ENCODE measurements at regions not wholly inside any gene's neighbourhood (a gene's known extent, or its start where the extent isn't known, plus 50 kb on each side); places are given as distances from the start of the nearest gene placed in this dataset.

DNA sequence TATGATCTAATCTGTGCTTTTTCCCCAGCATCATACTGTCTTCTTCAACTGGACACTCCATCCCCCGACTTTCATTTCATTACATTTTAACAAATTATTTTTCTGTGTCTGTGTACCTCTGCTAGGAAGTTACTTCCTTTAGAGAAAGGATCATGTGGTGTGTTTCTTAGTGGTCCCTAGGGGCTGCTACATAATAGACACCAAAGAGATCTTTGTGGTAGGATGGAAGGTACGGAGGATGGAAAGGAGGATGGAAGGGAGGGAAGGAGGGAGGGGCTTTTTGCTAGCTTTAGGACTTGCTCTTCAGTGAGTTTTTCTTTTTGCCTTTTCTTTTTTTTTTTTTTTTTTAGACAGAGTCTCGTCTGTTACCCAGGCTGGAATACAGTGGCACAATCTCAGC, 95.7 kb downstream of the TNFAIP3 start:
- Histone ChIP-seq H3K27ac (no peak overlapping the region), H3K27me3 (replicated peaks) (no peaks in the 10 kb centered on the region), H3K36me3 (replicated peaks) (no peaks in the 10 kb centered on the region), H3K4me3 (ENCODE audit: low read depth, low read length) (no peak overlapping the region)
- in situ Hi-C loops (cut with HindIII; ENCODE audit: low pct_ligation_motif_present, low sequenced_read_pairs) = no loop called here
- DNase-seq = no peak
- TF ChIP-seq, protein P1, sequence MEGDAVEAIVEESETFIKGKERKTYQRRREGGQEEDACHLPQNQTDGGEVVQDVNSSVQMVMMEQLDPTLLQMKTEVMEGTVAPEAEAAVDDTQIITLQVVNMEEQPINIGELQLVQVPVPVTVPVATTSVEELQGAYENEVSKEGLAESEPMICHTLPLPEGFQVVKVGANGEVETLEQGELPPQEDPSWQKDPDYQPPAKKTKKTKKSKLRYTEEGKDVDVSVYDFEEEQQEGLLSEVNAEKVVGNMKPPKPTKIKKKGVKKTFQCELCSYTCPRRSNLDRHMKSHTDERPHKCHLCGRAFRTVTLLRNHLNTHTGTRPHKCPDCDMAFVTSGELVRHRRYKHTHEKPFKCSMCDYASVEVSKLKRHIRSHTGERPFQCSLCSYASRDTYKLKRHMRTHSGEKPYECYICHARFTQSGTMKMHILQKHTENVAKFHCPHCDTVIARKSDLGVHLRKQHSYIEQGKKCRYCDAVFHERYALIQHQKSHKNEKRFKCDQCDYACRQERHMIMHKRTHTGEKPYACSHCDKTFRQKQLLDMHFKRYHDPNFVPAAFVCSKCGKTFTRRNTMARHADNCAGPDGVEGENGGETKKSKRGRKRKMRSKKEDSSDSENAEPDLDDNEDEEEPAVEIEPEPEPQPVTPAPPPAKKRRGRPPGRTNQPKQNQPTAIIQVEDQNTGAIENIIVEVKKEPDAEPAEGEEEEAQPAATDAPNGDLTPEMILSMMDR (IDR thresholded peaks at IDR 0.05; ENCODE audit: low read depth, low read length, missing control alignments) = no peak

DNA sequence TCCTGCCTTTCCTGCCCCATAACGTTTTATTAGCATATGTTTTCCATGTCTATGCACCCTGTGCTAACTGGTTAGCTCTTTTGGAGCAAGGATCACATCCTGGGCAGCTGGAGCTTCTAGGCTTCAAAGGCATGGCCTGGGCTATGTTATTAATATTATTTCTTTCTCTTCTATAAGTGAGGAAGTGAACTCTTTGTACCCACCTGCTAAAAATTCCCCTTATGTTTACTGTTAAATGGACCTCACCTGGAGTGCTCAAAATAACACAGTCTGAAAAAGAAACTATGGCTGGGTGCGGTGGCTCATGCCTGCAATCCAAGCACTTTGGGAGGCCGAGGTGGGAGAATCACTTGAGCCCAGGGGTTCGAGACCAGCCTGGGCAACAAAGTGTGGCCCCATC, 97.8 kb downstream of the TNFAIP3 start:
- Histone ChIP-seq H3K27ac (no peak overlapping the region), H3K36me3 (replicated peaks) (no peaks in the 10 kb centered on the region), H3K4me3 (ENCODE audit: low read depth, low read length) (no peak overlapping the region), H3K27me3 (replicated peaks) (no peaks in the 10 kb centered on the region)
- TF ChIP-seq, protein P1 (IDR thresholded peaks at IDR 0.05; ENCODE audit: low read depth, low read length, missing control alignments) = no peak
- in situ Hi-C loops (cut with HindIII; ENCODE audit: low pct_ligation_motif_present, low sequenced_read_pairs) = no loop called here
- no peak for DNase-seq

DNA sequence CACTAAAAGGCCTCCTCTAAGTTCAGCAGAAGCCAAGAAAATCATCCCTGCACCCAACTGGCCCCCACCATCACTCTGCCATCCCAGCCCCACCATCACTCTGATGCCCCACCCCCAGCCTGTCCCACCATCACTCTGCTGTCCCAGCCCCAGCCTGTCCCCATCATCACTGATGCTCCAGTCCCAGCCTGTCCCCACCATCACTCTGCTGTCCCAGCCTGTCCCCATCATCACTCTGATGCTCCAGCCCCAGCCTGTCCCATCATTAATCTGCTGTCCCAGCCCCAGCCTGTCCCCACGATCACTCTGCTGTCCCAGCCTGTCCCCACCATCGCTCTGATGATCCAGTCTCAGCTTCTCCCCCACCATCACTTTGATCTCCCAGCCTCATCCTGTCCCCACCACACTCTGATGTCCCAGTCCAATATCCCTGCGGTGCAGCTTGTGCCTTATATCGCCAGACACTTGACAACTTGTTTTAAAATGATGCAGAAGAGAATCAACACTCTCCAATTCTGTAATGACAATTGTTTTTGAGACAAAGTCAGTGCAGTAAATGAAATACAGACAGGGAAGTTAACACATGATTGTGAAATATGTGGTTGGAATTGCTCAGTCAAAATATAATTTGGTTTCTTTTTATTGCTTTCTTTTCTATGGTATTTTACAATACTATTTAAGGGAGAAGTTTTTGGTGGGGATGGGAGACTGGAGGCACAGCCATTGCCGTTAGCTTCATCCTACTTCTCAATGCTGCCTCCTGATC, 100.8 kb downstream of the TNFAIP3 start:
- H3K27ac ChIP-seq = no peak overlapping the region
- DNase-seq = no peak
- in situ Hi-C loops (cut with HindIII; ENCODE audit: low pct_ligation_motif_present, low sequenced_read_pairs) = no loop called here

DNA sequence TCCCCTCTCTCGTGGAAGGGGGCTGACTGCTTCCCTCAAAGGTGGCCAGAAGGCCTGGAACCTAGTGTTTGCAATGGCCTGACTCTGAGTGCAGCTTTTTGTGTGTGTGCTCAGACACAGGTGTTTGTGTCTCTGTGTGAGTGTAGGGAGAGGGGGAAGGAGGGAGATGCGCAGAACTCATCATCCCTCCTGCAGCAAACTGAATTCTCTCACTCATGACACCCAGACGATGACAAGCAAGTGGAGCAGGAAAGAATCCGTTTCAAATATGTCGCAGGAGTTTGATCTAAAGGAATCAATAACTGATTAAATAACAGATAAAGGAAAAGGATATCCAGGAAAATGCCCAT, 101.4 kb downstream of the TNFAIP3 start:
- H3K36me3 ChIP-seq (replicated peaks) = no peaks in the 10 kb centered on the region
- in situ Hi-C loops (cut with HindIII; ENCODE audit: low pct_ligation_motif_present, low sequenced_read_pairs) = no loop called here
- TF ChIP-seq, protein P1 (IDR thresholded peaks at IDR 0.05; ENCODE audit: low read depth, low read length, missing control alignments) = no peak
- H3K27me3 ChIP-seq (replicated peaks) = no peaks in the 10 kb centered on the region
- H3K27ac ChIP-seq = no peak overlapping the region
- H3K4me3 ChIP-seq (ENCODE audit: low read depth, low read length) = no peak overlapping the region
- no peak for DNase-seq

More for the DNA sequence above, 100.8 kb downstream of the TNFAIP3 start:
- Histone ChIP-seq H3K36me3 (replicated peaks) (no peaks in the 10 kb centered on the region), H3K4me3 (ENCODE audit: low read depth, low read length) (no peak overlapping the region), H3K27me3 (replicated peaks) (no peaks in the 10 kb centered on the region)
- TF ChIP-seq, protein P1 (IDR thresholded peaks at IDR 0.05; ENCODE audit: low read depth, low read length, missing control alignments) = no peak

DNA sequence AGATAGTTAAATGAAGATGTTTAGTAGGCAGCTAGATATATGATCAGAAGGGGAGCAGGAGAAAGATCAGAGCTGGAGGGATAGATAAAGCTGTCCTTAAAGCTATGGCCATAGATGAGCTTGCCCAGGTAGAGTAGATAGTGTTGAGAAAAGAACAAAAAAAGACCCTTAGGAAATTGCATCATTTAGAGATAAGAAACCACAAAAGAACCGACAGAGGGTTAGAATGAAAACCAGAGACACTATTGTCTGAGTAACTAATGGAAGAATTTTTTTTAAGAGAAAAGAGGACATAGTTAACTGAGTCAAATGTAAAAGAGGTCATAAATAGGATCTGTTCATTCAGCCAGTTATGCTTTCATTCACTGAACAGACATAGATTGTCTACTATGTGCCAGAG, 101.8 kb downstream of the TNFAIP3 start:
- Histone ChIP-seq H3K27me3 (replicated peaks) (no peaks in the 10 kb centered on the region), H3K27ac (no peak overlapping the region), H3K4me3 (ENCODE audit: low read depth, low read length) (no peak overlapping the region), H3K36me3 (replicated peaks) (no peaks in the 10 kb centered on the region)
- in situ Hi-C loops (cut with HindIII; ENCODE audit: low pct_ligation_motif_present, low sequenced_read_pairs) = no loop called here
- no peak for DNase-seq
- TF ChIP-seq, protein P1 (IDR thresholded peaks at IDR 0.05; ENCODE audit: low read depth, low read length, missing control alignments) = no peak

DNA sequence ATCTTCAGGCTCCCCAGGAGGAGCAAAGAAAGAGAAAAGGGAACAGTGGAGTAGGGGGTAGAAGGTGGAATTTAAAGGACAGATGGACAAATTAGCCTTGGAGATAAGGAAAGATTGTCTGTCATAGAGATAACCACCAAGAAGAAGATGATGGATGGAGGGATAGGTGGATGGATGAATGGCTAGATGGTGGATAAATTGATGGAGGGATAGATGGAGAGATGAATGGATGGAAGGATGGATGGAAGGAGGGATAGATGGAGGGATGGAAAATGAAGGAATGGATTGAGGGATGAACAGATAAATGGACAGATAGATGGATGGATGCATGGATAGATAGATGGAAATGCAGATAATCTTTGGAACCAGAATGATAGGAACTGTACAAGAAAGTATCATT, 102.8 kb downstream of the TNFAIP3 start:
- TF ChIP-seq, protein P1 (IDR thresholded peaks at IDR 0.05; ENCODE audit: low read depth, low read length, missing control alignments) = no peak
- in situ Hi-C loops (cut with HindIII; ENCODE audit: low pct_ligation_motif_present, low sequenced_read_pairs) = no loop called here
- Histone ChIP-seq H3K27ac (no peak overlapping the region), H3K36me3 (replicated peaks) (no peaks in the 10 kb centered on the region), H3K27me3 (replicated peaks) (no peaks in the 10 kb centered on the region), H3K4me3 (ENCODE audit: low read depth, low read length) (no peak overlapping the region)
- no peak for DNase-seq

Measured in brain microvascular endothelial cell (primary cell).